Inflammatory macrophage (primary cell): ENCODE measurements at regions not wholly inside any gene's neighbourhood (a gene's known extent, or its start where the extent isn't known, plus 50 kb on each side); places are given as distances from the start of the nearest gene placed in this dataset.
A peak's percentile ranks its signal among the peaks of the same experiment; 100 is the strongest.
"Not testable (repeated sequence)": the region's sequence is repeated elsewhere in the genome, so short reads cannot be mapped to it uniquely, and the experiment has no call there.

Experiments
- DNase-seq, 2 donors: peaks; one replicate each; pipeline ENCODE4 v3.0.0-alpha.2; 2020 to 2022

GRCh38 chr1:173257805-173258204, 50.7 kb upstream of the TNFSF4 start:
- DNase-seq: no peak

GRCh38 chr1:173258479-173259264, 51.5 kb upstream of the TNFSF4 start:
- no peak for DNase-seq

GRCh38 chr1:173260329-173260728, 53.2 kb upstream of the TNFSF4 start:
- DNase-seq: not testable (repeated sequence)

GRCh38 chr1:173266841-173267240, 59.7 kb upstream of the TNFSF4 start:
- no peak for DNase-seq

GRCh38 chr1:173267453-173267945, 60.4 kb upstream of the TNFSF4 start:
- DNase-seq: no peak

- DNase-seq: no peak
These were observed 61.1 kb upstream of the TNFSF4 start for GRCh38 chr1:173268261-173268660.

GRCh38 chr1:173268786-173269277, 61.7 kb upstream of the TNFSF4 start:
- DNase-seq: no peak

GRCh38 chr1:173269490-173270230, 62.5 kb upstream of the TNFSF4 start:
- no peak for DNase-seq

- DNase-seq: no peak
These were observed 63.1 kb upstream of the TNFSF4 start for GRCh38 chr1:173270243-173270642.

- not testable (repeated sequence) for DNase-seq
These were observed 63.9 kb upstream of the TNFSF4 start for GRCh38 chr1:173271021-173271420.

- DNase-seq: no peak
These were observed 68.4 kb upstream of the TNFSF4 start for GRCh38 chr1:173275496-173275895.

GRCh38 chr1:173276922-173277800, 70.0 kb upstream of the TNFSF4 start:
- DNase-seq: no peak

- DNase-seq: no peak
These were observed 73.9 kb upstream of the TNFSF4 start for GRCh38 chr1:173280899-173281660.

- peak; percentile 16 to 52 for DNase-seq
These were observed 77.9 kb upstream of the TNFSF4 start for GRCh38 chr1:173285048-173285447.

- no peak for DNase-seq
These were observed 80.7 kb upstream of the TNFSF4 start for GRCh38 chr1:173287785-173288184.

GRCh38 chr1:173293756-173294155, 86.6 kb upstream of the TNFSF4 start:
- no peak for DNase-seq

- no peak for DNase-seq
These were observed 87.7 kb upstream of the TNFSF4 start for GRCh38 chr1:173294843-173295242.

GRCh38 chr1:173295391-173295790, 88.3 kb upstream of the TNFSF4 start:
- DNase-seq: no peak

GRCh38 chr1:173295995-173296394, 88.9 kb upstream of the TNFSF4 start:
- DNase-seq: peak; percentile 76 to 82

- DNase-seq: no peak
These were observed 90.8 kb upstream of the TNFSF4 start for GRCh38 chr1:173297798-173298391.
